WTC11 (cell line): ENCODE measurements at regions not wholly inside any gene's neighbourhood (a gene's known extent, or its start where the extent isn't known, plus 50 kb on each side); places are given as distances from the start of the nearest gene placed in this dataset.

Source experiments
- ATAC-seq: fragments of 200-7000 bp; cut with Tn5 transposase; 2 replicates; pipeline ENCODE4 v1.10.0; 2021; ENCODE audit warnings: mild to moderate bottlenecking, moderate library complexity
- CTCF ChIA-PET: fragments of 300-600 bp; sonication (Branson Sonifier 250); formaldehyde crosslinking; loops from one replicate; lab custom pipeline; 2021; ENCODE audit warnings: antibody characterized with exemption; lab: Charles Lee
- POLR2A ChIA-PET: fragments of 350-600 bp; sonication (Branson Sonifier 250); formaldehyde crosslinking; loops from one replicate; lab custom pipeline; 2021; ENCODE audit warnings: antibody characterized with exemption; lab: Charles Lee
- DNase-seq: peaks from one replicate; pipeline ENCODE4 v3.0.0; 2021; ENCODE audit warnings: low spot score
- H3K27ac Mint-ChIP-seq: 2 replicates; pipeline ENCODE4 v1.8.0; 2021; ENCODE audit warnings: mixed read lengths
- H3K27me3 Mint-ChIP-seq: 2 replicates; pipeline ENCODE4 v1.8.0; 2021; ENCODE audit warnings: low read depth, mild to moderate bottlenecking, moderate library complexity, mixed read lengths
- H3K36me3 Mint-ChIP-seq: 2 replicates; pipeline ENCODE4 v1.8.0; 2021; ENCODE audit warnings: mixed read lengths
- H3K4me1 Mint-ChIP-seq: 2 replicates; pipeline ENCODE4 v1.8.0; 2022; ENCODE audit warnings: mixed read lengths
- H3K4me3 Mint-ChIP-seq: 2 replicates; pipeline ENCODE4 v1.8.0; 2021; ENCODE audit warnings: mild to moderate bottlenecking, moderate library complexity, mixed read lengths
- H3K9me3 Mint-ChIP-seq: 2 replicates; pipeline ENCODE4 v1.8.0; 2021; ENCODE audit warnings: mixed read lengths
- CREB1 ChIP-seq: sonication (generic); formaldehyde crosslinking; IDR thresholded peaks from 2 replicates; pipeline ENCODE4 v1.8.0; 2023; ENCODE audit warnings: mild to moderate bottlenecking, missing genetic modification reagents
- CREM ChIP-seq: sonication (generic); formaldehyde crosslinking; IDR thresholded peaks from 2 replicates; pipeline ENCODE4 v1.8.1; 2022; ENCODE audit warnings: mild to moderate bottlenecking, missing genetic modification reagents, moderate library complexity
- ELF4 ChIP-seq: sonication (generic); formaldehyde crosslinking; IDR thresholded peaks from 2 replicates; pipeline ENCODE4 v1.8.1; 2022; ENCODE audit warnings: low read depth, mild to moderate bottlenecking, moderate library complexity, missing genetic modification reagents
- ESRRA ChIP-seq: sonication (generic); formaldehyde crosslinking; IDR thresholded peaks from 2 replicates; pipeline ENCODE4 v1.8.1; 2022; ENCODE audit warnings: mild to moderate bottlenecking, missing genetic modification reagents, borderline replicate concordance
- FOXK1 ChIP-seq: sonication (generic); formaldehyde crosslinking; IDR thresholded peaks from 2 replicates; pipeline ENCODE4 v1.8.0; 2022; ENCODE audit warnings: mild to moderate bottlenecking, moderate library complexity, missing genetic modification reagents
- GABPB1 ChIP-seq: sonication (generic); formaldehyde crosslinking; IDR thresholded peaks from 2 replicates; pipeline ENCODE4 v1.8.1; 2023; ENCODE audit warnings: mild to moderate bottlenecking, missing genetic modification reagents
- GRHL2 ChIP-seq: fragments of 250-450 bp; sonication (Bioruptor Pico); IDR thresholded peaks from 2 replicates; pipeline ENCODE4 v1.8.0; 2022; ENCODE audit warnings: mild to moderate bottlenecking, moderate library complexity; ENCODE audit not compliant: insufficient replicate concordance, severe bottlenecking
- HMGA2 ChIP-seq: fragments of 250-450 bp; sonication (Bioruptor Pico); IDR thresholded peaks from 2 replicates; pipeline ENCODE4 v1.4.0; 2021; ENCODE audit warnings: mild to moderate bottlenecking, moderate library complexity
- MXD4 ChIP-seq: fragments of 250-450 bp; sonication (Bioruptor Pico); IDR thresholded peaks from 2 replicates; pipeline ENCODE4 v1.8.0; 2021; ENCODE audit warnings: mild to moderate bottlenecking, moderate library complexity, borderline replicate concordance
- MYBL2 ChIP-seq: sonication (generic); formaldehyde crosslinking; IDR thresholded peaks from 2 replicates; pipeline ENCODE4 v1.8.1; 2023; ENCODE audit warnings: mild to moderate bottlenecking, moderate library complexity, missing genetic modification reagents
- NR2C2 ChIP-seq: sonication (generic); formaldehyde crosslinking; IDR thresholded peaks from 2 replicates; pipeline ENCODE4 v1.8.0; 2022; ENCODE audit warnings: mild to moderate bottlenecking, missing genetic modification reagents
- PRRX2 ChIP-seq: fragments of 250-450 bp; sonication (Bioruptor Pico); IDR thresholded peaks from 2 replicates; pipeline ENCODE4 v1.8.0; 2021; ENCODE audit warnings: mild to moderate bottlenecking
- RELA ChIP-seq: sonication (generic); formaldehyde crosslinking; IDR thresholded peaks from 2 replicates; pipeline ENCODE4 v1.8.1; 2022; ENCODE audit warnings: missing genetic modification reagents, mild to moderate bottlenecking, borderline replicate concordance
- RORB ChIP-seq: fragments of 250-450 bp; sonication (Bioruptor Pico); IDR thresholded peaks from 2 replicates; pipeline ENCODE4 v1.9.0; 2021; ENCODE audit warnings: mild to moderate bottlenecking
- TEAD4 ChIP-seq: sonication (generic); formaldehyde crosslinking; IDR thresholded peaks from 2 replicates; pipeline ENCODE4 v1.8.0; 2022; ENCODE audit warnings: mild to moderate bottlenecking, missing genetic modification reagents
- TF ChIP-seq, protein P1 (sequence below): sonication (generic); formaldehyde crosslinking; IDR thresholded peaks from 2 replicates; pipeline ENCODE4 v1.8.1; 2022; ENCODE audit warnings: missing genetic modification reagents, borderline replicate concordance
- TF ChIP-seq, protein P2 (sequence below): fragments of 250-450 bp; sonication (Bioruptor Pico); IDR thresholded peaks from 2 replicates; pipeline ENCODE4 v1.9.0; 2021; ENCODE audit warnings: mild to moderate bottlenecking
- TF ChIP-seq, protein P3 (sequence below): sonication (generic); formaldehyde crosslinking; IDR thresholded peaks from 2 replicates; pipeline ENCODE4 v1.8.1; 2023; ENCODE audit warnings: mild to moderate bottlenecking, missing genetic modification reagents, moderate library complexity
- TF ChIP-seq, protein P4 (sequence below): sonication (generic); formaldehyde crosslinking; IDR thresholded peaks from 2 replicates; pipeline ENCODE4 v1.8.1; 2023; ENCODE audit warnings: mild to moderate bottlenecking, missing genetic modification reagents
- TF ChIP-seq, protein P5 (sequence below): sonication (generic); formaldehyde crosslinking; conservative IDR thresholded peaks from 2 replicates; pipeline ENCODE4 v1.8.1; 2022; ENCODE audit warnings: mild to moderate bottlenecking, missing genetic modification reagents

DNA sequence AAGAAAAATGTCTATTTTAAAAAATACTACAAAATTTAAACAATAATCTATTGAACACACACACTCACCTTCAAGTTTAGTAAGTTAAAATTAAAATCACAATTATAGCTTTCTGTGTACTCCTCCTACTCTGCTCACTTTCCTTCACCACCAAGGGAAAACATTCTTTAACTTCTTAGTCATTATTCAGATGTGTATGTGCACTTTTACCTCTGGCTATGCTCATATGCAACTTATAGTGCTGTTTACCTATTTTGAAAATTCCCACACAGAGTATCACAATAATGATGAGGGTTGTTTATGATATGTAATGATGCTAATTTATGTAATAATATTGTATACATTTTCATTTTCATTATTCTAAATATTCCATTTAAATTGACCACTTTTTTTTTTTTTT lies 661.4 kb downstream of the MRPL39 start (continued):
- TF ChIP-seq, protein P1, sequence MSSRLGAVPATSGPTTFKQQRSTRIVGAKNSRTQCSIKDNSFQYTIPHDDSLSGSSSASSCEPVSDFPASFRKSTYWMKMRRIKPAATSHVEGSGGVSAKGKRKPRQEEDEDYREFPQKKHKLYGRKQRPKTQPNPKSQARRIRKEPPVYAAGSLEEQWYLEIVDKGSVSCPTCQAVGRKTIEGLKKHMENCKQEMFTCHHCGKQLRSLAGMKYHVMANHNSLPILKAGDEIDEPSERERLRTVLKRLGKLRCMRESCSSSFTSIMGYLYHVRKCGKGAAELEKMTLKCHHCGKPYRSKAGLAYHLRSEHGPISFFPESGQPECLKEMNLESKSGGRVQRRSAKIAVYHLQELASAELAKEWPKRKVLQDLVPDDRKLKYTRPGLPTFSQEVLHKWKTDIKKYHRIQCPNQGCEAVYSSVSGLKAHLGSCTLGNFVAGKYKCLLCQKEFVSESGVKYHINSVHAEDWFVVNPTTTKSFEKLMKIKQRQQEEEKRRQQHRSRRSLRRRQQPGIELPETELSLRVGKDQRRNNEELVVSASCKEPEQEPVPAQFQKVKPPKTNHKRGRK (CRISPR knock-in tag), result no peak
- TF ChIP-seq TEAD4 (CRISPR knock-in tag) (no peak), RORB (CRISPR knock-in tag) (no peak), FOXK1 (no peak), NR2C2 (no peak), MYBL2 (no peak)
- TF ChIP-seq, protein P2, sequence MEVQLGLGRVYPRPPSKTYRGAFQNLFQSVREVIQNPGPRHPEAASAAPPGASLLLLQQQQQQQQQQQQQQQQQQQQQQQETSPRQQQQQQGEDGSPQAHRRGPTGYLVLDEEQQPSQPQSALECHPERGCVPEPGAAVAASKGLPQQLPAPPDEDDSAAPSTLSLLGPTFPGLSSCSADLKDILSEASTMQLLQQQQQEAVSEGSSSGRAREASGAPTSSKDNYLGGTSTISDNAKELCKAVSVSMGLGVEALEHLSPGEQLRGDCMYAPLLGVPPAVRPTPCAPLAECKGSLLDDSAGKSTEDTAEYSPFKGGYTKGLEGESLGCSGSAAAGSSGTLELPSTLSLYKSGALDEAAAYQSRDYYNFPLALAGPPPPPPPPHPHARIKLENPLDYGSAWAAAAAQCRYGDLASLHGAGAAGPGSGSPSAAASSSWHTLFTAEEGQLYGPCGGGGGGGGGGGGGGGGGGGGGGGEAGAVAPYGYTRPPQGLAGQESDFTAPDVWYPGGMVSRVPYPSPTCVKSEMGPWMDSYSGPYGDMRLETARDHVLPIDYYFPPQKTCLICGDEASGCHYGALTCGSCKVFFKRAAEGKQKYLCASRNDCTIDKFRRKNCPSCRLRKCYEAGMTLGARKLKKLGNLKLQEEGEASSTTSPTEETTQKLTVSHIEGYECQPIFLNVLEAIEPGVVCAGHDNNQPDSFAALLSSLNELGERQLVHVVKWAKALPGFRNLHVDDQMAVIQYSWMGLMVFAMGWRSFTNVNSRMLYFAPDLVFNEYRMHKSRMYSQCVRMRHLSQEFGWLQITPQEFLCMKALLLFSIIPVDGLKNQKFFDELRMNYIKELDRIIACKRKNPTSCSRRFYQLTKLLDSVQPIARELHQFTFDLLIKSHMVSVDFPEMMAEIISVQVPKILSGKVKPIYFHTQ (CRISPR knock-in tag), result no peak

DNA sequence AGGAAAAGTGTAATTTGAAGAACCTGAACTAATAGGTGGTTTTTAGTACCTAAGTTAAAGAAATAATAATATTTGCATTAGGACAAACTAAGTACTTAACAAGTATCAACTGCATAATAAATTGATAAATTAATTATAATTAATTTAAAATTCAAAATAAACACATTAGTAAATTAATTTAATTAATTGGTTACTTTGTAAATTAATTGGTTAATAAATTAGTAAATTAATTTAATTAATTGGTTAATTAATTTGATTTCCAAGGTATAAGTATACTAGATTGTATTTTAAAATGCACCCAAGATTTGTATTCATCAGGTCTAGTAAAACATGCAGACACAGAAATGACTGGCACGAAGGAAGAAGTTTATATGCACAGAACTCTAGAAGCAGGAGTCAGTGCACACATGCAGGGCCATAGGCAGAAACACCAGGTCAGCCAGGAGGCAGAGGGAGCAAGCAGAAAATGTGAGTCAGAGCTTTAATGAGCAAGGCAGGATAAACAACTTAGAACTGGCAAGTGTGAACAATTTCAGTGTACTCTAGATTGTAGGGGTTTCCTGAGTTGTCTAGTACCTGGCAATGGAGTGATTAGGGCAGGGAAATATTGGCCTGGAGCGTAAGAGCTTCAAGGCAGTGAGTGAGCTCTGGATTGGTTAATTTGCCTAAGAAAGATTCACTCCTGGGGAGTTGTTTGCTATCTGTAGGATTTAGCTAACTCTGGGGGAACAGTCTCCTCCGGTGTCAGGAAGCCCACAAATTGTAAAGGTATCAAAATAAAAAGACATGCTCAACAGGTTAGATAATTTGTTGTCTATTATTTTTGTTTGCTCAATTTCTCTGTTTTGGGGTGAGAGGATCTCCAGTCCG lies 665.7 kb downstream of the MRPL39 start:
- POLR2A ChIA-PET, result interaction anchor here (0.6 kb wide), 1 partner anchor 361 kb away, joined by 3 read pairs; no protein-coding TSS in a partner anchor
- Mint-ChIP-seq H3K9me3 (peaks cover 13% of the 10 kb centered on the region), H3K4me3 (no peak overlapping the region), H3K27me3 (no peaks in the 10 kb centered on the region), H3K27ac (peak overlapping the region; percentile 14; the same call in 1 of the 2 replicates), H3K4me1 (peaks cover 20% of the 10 kb centered on the region), H3K36me3 (peaks cover 4% of the 10 kb centered on the region; the same call in 1 of the 2 replicates)
- ATAC-seq (peak; percentile 90), DNase-seq (no peak)
- TF ChIP-seq, protein P3, sequence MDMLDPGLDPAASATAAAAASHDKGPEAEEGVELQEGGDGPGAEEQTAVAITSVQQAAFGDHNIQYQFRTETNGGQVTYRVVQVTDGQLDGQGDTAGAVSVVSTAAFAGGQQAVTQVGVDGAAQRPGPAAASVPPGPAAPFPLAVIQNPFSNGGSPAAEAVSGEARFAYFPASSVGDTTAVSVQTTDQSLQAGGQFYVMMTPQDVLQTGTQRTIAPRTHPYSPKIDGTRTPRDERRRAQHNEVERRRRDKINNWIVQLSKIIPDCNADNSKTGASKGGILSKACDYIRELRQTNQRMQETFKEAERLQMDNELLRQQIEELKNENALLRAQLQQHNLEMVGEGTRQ (CRISPR knock-in tag), result no peak
- TF ChIP-seq HMGA2 (CRISPR knock-in tag), result peak; percentile 95
- CTCF ChIA-PET, result no interaction called here

DNA sequence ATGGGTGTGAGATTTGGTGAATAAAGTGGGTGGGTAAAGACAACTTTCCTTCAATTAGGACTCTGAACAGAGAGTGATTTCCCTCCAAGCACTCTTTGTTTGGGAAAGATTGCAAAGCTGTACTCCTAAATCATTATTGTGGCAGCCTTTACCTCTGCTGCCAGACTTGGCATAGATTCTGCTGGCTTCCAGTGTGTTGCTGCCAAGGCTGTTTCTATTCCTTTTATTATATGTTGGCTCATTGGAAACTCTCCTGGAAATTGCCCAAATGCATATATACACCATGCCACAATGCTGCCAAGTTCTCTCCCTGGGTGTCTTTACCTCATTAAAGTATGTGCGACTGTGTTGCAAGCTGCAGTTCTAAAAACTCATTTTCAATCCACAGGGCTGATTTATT lies 668.0 kb downstream of the MRPL39 start:
- TF ChIP-seq, protein P4, sequence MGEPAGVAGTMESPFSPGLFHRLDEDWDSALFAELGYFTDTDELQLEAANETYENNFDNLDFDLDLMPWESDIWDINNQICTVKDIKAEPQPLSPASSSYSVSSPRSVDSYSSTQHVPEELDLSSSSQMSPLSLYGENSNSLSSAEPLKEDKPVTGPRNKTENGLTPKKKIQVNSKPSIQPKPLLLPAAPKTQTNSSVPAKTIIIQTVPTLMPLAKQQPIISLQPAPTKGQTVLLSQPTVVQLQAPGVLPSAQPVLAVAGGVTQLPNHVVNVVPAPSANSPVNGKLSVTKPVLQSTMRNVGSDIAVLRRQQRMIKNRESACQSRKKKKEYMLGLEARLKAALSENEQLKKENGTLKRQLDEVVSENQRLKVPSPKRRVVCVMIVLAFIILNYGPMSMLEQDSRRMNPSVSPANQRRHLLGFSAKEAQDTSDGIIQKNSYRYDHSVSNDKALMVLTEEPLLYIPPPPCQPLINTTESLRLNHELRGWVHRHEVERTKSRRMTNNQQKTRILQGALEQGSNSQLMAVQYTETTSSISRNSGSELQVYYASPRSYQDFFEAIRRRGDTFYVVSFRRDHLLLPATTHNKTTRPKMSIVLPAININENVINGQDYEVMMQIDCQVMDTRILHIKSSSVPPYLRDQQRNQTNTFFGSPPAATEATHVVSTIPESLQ, result no peak
- no peak for TF ChIP-seq ELF4 (CRISPR knock-in tag)
- H3K9me3 Mint-ChIP-seq, result 0 out of 2 replicates have a peak, but pooled peaks cover 8% of the 10 kb centered on the region
- H3K4me3 Mint-ChIP-seq, result no peak overlapping the region
- no peak overlapping the region for H3K27ac Mint-ChIP-seq
- POLR2A ChIA-PET, result no interaction called here
- H3K36me3 Mint-ChIP-seq, result no peaks in the 10 kb centered on the region; the same call in 1 of the 2 replicates
- ATAC-seq (no peak), DNase-seq (no peak)
- no peaks in the 10 kb centered on the region for H3K27me3 Mint-ChIP-seq
- peaks cover 20% of the 10 kb centered on the region for H3K4me1 Mint-ChIP-seq
- CTCF ChIA-PET, result no interaction called here

DNA sequence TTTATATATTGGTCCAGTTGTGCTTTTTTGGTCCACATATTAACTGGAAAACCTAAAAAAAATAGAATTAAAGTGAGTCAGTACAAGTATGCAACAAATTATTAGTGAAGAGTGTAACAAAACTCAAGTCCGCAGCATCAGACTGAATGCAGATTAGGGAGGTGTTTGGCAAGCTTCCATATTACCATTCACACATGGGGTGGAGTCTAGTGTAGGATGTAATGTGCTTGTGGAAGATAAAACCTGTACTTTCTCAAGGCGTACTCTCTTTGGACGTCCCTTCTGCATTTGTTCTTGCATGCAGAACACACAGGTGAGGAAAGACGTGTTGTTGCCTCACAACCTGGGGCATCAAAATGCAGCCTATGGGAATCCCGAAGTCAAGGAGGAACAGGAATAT lies 668.7 kb downstream of the MRPL39 start:
- POLR2A ChIA-PET, result no interaction called here
- ATAC-seq, result no peak
- Mint-ChIP-seq H3K36me3 (no peaks in the 10 kb centered on the region; the same call in 1 of the 2 replicates), H3K27me3 (no peaks in the 10 kb centered on the region), H3K4me3 (no peak overlapping the region), H3K9me3 (0 out of 2 replicates have a peak, but pooled peaks cover 8% of the 10 kb centered on the region), H3K4me1 (peaks cover 20% of the 10 kb centered on the region), H3K27ac (no peak overlapping the region)
- CTCF ChIA-PET, result no interaction called here
- no peak for DNase-seq
- no peak for TF ChIP-seq CREB1 (CRISPR knock-in tag)
- TF ChIP-seq CREM (CRISPR knock-in tag), result no peak
- TF ChIP-seq MXD4, result no peak
- no peak for TF ChIP-seq HMGA2 (CRISPR knock-in tag)
- TF ChIP-seq GRHL2, result no peak
- no peak for TF ChIP-seq RELA (CRISPR knock-in tag)
- no peak for TF ChIP-seq ESRRA (CRISPR knock-in tag)
- TF ChIP-seq FOXK1, result no peak
- TF ChIP-seq, protein P5, sequence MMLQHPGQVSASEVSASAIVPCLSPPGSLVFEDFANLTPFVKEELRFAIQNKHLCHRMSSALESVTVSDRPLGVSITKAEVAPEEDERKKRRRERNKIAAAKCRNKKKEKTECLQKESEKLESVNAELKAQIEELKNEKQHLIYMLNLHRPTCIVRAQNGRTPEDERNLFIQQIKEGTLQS (CRISPR knock-in tag), result no peak
- no peak for TF ChIP-seq PRRX2 (CRISPR knock-in tag)
- no peak for TF ChIP-seq GABPB1 (CRISPR knock-in tag)
